ENCODE measurements at regions not wholly inside any gene's neighbourhood (a gene's known extent, or its start where the extent isn't known, plus 50 kb on each side); places are given as distances from the start of the nearest gene placed in this dataset.

- ATAC-seq (no peak), DNase-seq (no peak)
- intact Hi-C loops (cut with DNase I), result no loop called here
These were observed 1342.8 kb upstream of the WWC1 start for GRCh38 chr5:166948679-166949078.

GRCh38 chr5:166952048-166952447, 1339.4 kb upstream of the WWC1 start:
- no peak for ATAC-seq
- DNase-seq, result no peak
- intact Hi-C loops (cut with DNase I), result no loop called here

- ATAC-seq, result no peak
- no peak for DNase-seq
- intact Hi-C loops (cut with DNase I), result no loop called here
These were observed 1333.7 kb upstream of the WWC1 start for GRCh38 chr5:166957782-166958181.

- intact Hi-C loops (cut with DNase I), result no loop called here
- no peak for ATAC-seq
- no peak for DNase-seq
These were observed 1331.7 kb upstream of the WWC1 start for GRCh38 chr5:166959766-166960165.

- intact Hi-C loops (cut with DNase I), result no loop called here
- no peak for ATAC-seq
- no peak for DNase-seq
These were observed 1330.4 kb upstream of the WWC1 start for GRCh38 chr5:166961028-166961427.

GRCh38 chr5:166961913-166962312, 1329.5 kb upstream of the WWC1 start:
- ATAC-seq, result peak; percentile 38 to 71
- no peak for DNase-seq
- intact Hi-C loops (cut with DNase I), result no loop called here

- peak; percentile 86 to 93 for ATAC-seq
- intact Hi-C loops (cut with DNase I), result no loop called here
These were observed 1329.0 kb upstream of the WWC1 start for GRCh38 chr5:166962461-166962860.

GRCh38 chr5:166963596-166963995, 1327.8 kb upstream of the WWC1 start:
- no peak for DNase-seq
- ATAC-seq, result no peak
- intact Hi-C loops (cut with DNase I), result no loop called here

More at GRCh38 chr5:166962461-166962860, 1329.0 kb upstream of the WWC1 start:
- peak; percentile 27 for DNase-seq

GRCh38 chr5:166977911-166978422, 1313.5 kb upstream of the WWC1 start:
- ATAC-seq (no peak), DNase-seq (no peak)
- intact Hi-C loops (cut with DNase I), result no loop called here

GRCh38 chr5:166979307-166979895, 1312.0 kb upstream of the WWC1 start:
- DNase-seq (no peak), ATAC-seq (peak; percentile 6 to 10)
- intact Hi-C loops (cut with DNase I), result no loop called here

GRCh38 chr5:166980666-166981065, 1310.8 kb upstream of the WWC1 start:
- intact Hi-C loops (cut with DNase I), result no loop called here
- DNase-seq (no peak), ATAC-seq (no peak)

- no peak for ATAC-seq
- intact Hi-C loops (cut with DNase I), result no loop called here
- no peak for DNase-seq
These were observed 1309.2 kb upstream of the WWC1 start for GRCh38 chr5:166982226-166982625.

GRCh38 chr5:166991601-166992000, 1299.8 kb upstream of the WWC1 start:
- DNase-seq (no peak), ATAC-seq (no peak)
- intact Hi-C loops (cut with DNase I), result no loop called here

GRCh38 chr5:166992108-166992507, 1299.3 kb upstream of the WWC1 start:
- ATAC-seq (no peak), DNase-seq (no peak)
- intact Hi-C loops (cut with DNase I), result no loop called here

- intact Hi-C loops (cut with DNase I), result no loop called here
- ATAC-seq (peak in 1 of 2 donors; percentile 58), DNase-seq (no peak)
These were observed 1298.3 kb upstream of the WWC1 start for GRCh38 chr5:166992874-166993722.

GRCh38 chr5:166994226-166994625, 1297.2 kb upstream of the WWC1 start:
- ATAC-seq (no peak), DNase-seq (no peak)
- intact Hi-C loops (cut with DNase I), result no loop called here

GRCh38 chr5:167001246-167001645, 1290.2 kb upstream of the WWC1 start:
- DNase-seq (no peak), ATAC-seq (no peak)
- intact Hi-C loops (cut with DNase I), result no loop called here

- intact Hi-C loops (cut with DNase I), result no loop called here
- DNase-seq (no peak), ATAC-seq (no peak)
These were observed 1282.7 kb upstream of the WWC1 start for GRCh38 chr5:167008705-167009104.

- intact Hi-C loops (cut with DNase I), result no loop called here
- ATAC-seq (no peak), DNase-seq (no peak)
These were observed 1280.2 kb upstream of the WWC1 start for GRCh38 chr5:167011196-167011595.

- intact Hi-C loops (cut with DNase I), result no loop called here
- ATAC-seq, result no peak
- no peak for DNase-seq
These were observed 1279.1 kb upstream of the WWC1 start for GRCh38 chr5:167012123-167013034.

All from left cardiac atrium (tissue), 4 donors.